ENCODE measurements at regions not wholly inside any gene's neighbourhood (a gene's known extent, or its start where the extent isn't known, plus 50 kb on each side); places are given as distances from the start of the nearest gene placed in this dataset.
"Not testable (repeated sequence)": the region's sequence is repeated elsewhere in the genome, so short reads cannot be mapped to it uniquely, and the experiment has no call there.

GRCh38 chr3:84717894-84718293, 240.9 kb upstream of the CADM2 start:
- intact Hi-C loops (cut with DNase I): no loop called here
- WGBS, 2 donors: 52 to 61% methylated on average over 3 of the region's 3 CpGs
- Histone ChIP-seq H3K36me3 (replicated peaks in 1 of 2; ENCODE audit: insufficient read depth in 1 of 2, low read depth in 2 of 2) (no peaks in the 10 kb centered on the region), H3K27ac (no peak overlapping the region), H3K4me3 (no peak overlapping the region), H3K27me3 (no peaks in the 10 kb centered on the region), H3K9me3 (no peaks in the 10 kb centered on the region), H3K4me1 (no peaks in the 10 kb centered on the region)
- ATAC-seq: no peak
- DNase-seq: no peak
- TF ChIP-seq CTCF (IDR thresholded peaks at IDR 0.05) (no peak), POLR2A (IDR thresholded peaks at IDR 0.05) (no peak)

GRCh38 chr3:84724877-84725276, 233.9 kb upstream of the CADM2 start:
- intact Hi-C loops (cut with DNase I): no loop called here
- WGBS, 2 donors: 67 to 79% methylated on average over 4 of the region's 4 CpGs
- no peak for ATAC-seq

GRCh38 chr3:84727616-84728015, 231.2 kb upstream of the CADM2 start:
- no peak overlapping the region for H3K27ac ChIP-seq
- H3K9me3 ChIP-seq: no peaks in the 10 kb centered on the region
- H3K4me3 ChIP-seq: no peak overlapping the region
- no peaks in the 10 kb centered on the region for H3K27me3 ChIP-seq
- H3K4me1 ChIP-seq: no peaks in the 10 kb centered on the region
- DNase-seq: no peak
- intact Hi-C loops (cut with DNase I): no loop called here
- ATAC-seq: no peak
- H3K36me3 ChIP-seq (replicated peaks in 1 of 2; ENCODE audit: insufficient read depth in 1 of 2, low read depth in 2 of 2): no peaks in the 10 kb centered on the region
- TF ChIP-seq CTCF (IDR thresholded peaks at IDR 0.05) (no peak), POLR2A (IDR thresholded peaks at IDR 0.05) (no peak)
- 33 to 40% methylated on average over 1 of the region's 1 CpG for WGBS, 2 donors

More at GRCh38 chr3:84724877-84725276, 233.9 kb upstream of the CADM2 start:
- Histone ChIP-seq H3K9me3 (no peaks in the 10 kb centered on the region), H3K4me3 (no peak overlapping the region), H3K27me3 (no peaks in the 10 kb centered on the region), H3K36me3 (replicated peaks in 1 of 2; ENCODE audit: insufficient read depth in 1 of 2, low read depth in 2 of 2) (no peaks in the 10 kb centered on the region), H3K4me1 (no peaks in the 10 kb centered on the region), H3K27ac (no peak overlapping the region)
- TF ChIP-seq POLR2A (IDR thresholded peaks at IDR 0.05) (no peak), CTCF (IDR thresholded peaks at IDR 0.05) (no peak)
- DNase-seq: no peak

GRCh38 chr3:84734731-84735130, 224.1 kb upstream of the CADM2 start:
- intact Hi-C loops (cut with DNase I); DNase-seq; H3K27ac ChIP-seq; H3K4me3 ChIP-seq; H3K36me3 ChIP-seq (replicated peaks in 1 of 2; ENCODE audit: insufficient read depth in 1 of 2, low read depth in 2 of 2); H3K27me3 ChIP-seq; H3K4me1 ChIP-seq; H3K9me3 ChIP-seq; ATAC-seq: not testable (repeated sequence)
- 50 to 76% methylated on average over 1 of the region's 1 CpG for WGBS, 2 donors

GRCh38 chr3:84738086-84738485, 220.7 kb upstream of the CADM2 start:
- 20 to 35% methylated on average over 2 of the region's 2 CpGs for WGBS, 2 donors
- Histone ChIP-seq H3K36me3 (replicated peaks in 1 of 2; ENCODE audit: insufficient read depth in 1 of 2, low read depth in 2 of 2) (no peaks in the 10 kb centered on the region), H3K9me3 (no peaks in the 10 kb centered on the region), H3K27me3 (no peaks in the 10 kb centered on the region), H3K4me1 (no peaks in the 10 kb centered on the region), H3K4me3 (no peak overlapping the region), H3K27ac (no peak overlapping the region)
- intact Hi-C loops (cut with DNase I): no loop called here
- TF ChIP-seq POLR2A (IDR thresholded peaks at IDR 0.05) (no peak), CTCF (IDR thresholded peaks at IDR 0.05) (no peak)
- DNase-seq: no peak
- no peak for ATAC-seq

All from body of pancreas (tissue), 4 donors.